ENCODE measurements at regions not wholly inside any gene's neighbourhood (a gene's known extent, or its start where the extent isn't known, plus 50 kb on each side); places are given as distances from the start of the nearest gene placed in this dataset.

GRCh38 chr10:2920168-2920567 is 147.2 kb upstream of the PFKP start:
- Mint-ChIP-seq H3K4me1 (peaks cover 17% of the 10 kb centered on the region), H3K4me3 (no peak overlapping the region), H3K27ac (no peak overlapping the region), H3K27me3 (ENCODE audit: insufficient read depth, low read depth, poor library complexity) (peaks cover 13% of the 10 kb centered on the region), H3K9me3 (peaks cover 7% of the 10 kb centered on the region; the same call in 2 of the 3 replicates), H3K36me3 (ENCODE audit: low read depth) (peaks cover 4% of the 10 kb centered on the region; the same call in 1 of the 3 replicates)
- no peaks in the 10 kb centered on the region for H4K20me1 ChIP-seq (replicated peaks; ENCODE audit: insufficient read depth)
- H3K4me3 ChIP-seq: no peak overlapping the region
- H3K27me3 ChIP-seq (ENCODE audit: insufficient read depth): no peaks in the 10 kb centered on the region
- H3K36me3 ChIP-seq (ENCODE audit: insufficient read depth): no peaks in the 10 kb centered on the region
- TF ChIP-seq ZNF114 (CRISPR knock-in tag; IDR thresholded peaks at IDR 0.05) (no peak), POLR2AphosphoS5 (IDR thresholded peaks at IDR 0.05; ENCODE audit: low read depth) (no peak), ZNF331 (CRISPR knock-in tag; IDR thresholded peaks at IDR 0.05; ENCODE audit: low read depth) (no peak), ZNF462 (CRISPR knock-in tag; IDR thresholded peaks at IDR 0.05) (no peak), CREB1 (CRISPR knock-in tag; IDR thresholded peaks at IDR 0.05; ENCODE audit: low read depth) (no peak), ETS1 (IDR thresholded peaks at IDR 0.05) (no peak), CTCF (conservative IDR thresholded peaks at IDR 0.05; ENCODE audit: low read depth in 2 of 2) (no peak), JUNB (IDR thresholded peaks at IDR 0.05; ENCODE audit: unreplicated experiment) (no peak), EZH2 (IDR thresholded peaks at IDR 0.05; ENCODE audit: low read depth, unreplicated experiment) (no peak), NANOG (IDR thresholded peaks at IDR 0.05; ENCODE audit: borderline replicate concordance) (no peak), STAT1 (IDR thresholded peaks at IDR 0.05; ENCODE audit: unreplicated experiment) (no peak), EZH2phosphoT487 (IDR thresholded peaks at IDR 0.05; ENCODE audit: unreplicated experiment) (no peak)
- TF ChIP-seq, protein P1, sequence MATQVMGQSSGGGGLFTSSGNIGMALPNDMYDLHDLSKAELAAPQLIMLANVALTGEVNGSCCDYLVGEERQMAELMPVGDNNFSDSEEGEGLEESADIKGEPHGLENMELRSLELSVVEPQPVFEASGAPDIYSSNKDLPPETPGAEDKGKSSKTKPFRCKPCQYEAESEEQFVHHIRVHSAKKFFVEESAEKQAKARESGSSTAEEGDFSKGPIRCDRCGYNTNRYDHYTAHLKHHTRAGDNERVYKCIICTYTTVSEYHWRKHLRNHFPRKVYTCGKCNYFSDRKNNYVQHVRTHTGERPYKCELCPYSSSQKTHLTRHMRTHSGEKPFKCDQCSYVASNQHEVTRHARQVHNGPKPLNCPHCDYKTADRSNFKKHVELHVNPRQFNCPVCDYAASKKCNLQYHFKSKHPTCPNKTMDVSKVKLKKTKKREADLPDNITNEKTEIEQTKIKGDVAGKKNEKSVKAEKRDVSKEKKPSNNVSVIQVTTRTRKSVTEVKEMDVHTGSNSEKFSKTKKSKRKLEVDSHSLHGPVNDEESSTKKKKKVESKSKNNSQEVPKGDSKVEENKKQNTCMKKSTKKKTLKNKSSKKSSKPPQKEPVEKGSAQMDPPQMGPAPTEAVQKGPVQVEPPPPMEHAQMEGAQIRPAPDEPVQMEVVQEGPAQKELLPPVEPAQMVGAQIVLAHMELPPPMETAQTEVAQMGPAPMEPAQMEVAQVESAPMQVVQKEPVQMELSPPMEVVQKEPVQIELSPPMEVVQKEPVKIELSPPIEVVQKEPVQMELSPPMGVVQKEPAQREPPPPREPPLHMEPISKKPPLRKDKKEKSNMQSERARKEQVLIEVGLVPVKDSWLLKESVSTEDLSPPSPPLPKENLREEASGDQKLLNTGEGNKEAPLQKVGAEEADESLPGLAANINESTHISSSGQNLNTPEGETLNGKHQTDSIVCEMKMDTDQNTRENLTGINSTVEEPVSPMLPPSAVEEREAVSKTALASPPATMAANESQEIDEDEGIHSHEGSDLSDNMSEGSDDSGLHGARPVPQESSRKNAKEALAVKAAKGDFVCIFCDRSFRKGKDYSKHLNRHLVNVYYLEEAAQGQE (IDR thresholded peaks at IDR 0.05; ENCODE audit: unreplicated experiment): no peak
- H2AFZ ChIP-seq: no peak overlapping the region
- no peak overlapping the region for H3K27ac ChIP-seq (ENCODE audit: low read depth)
- peaks cover 5% of the 10 kb centered on the region for H3K4me1 ChIP-seq (ENCODE audit: insufficient read depth)
- peaks cover 8% of the 10 kb centered on the region; the same call in 1 of the 2 replicates for H3K9me2 ChIP-seq (ENCODE audit: insufficient read depth)
- no peaks in the 10 kb centered on the region for H3K79me2 ChIP-seq (replicated peaks; ENCODE audit: insufficient read depth)
- ATAC-seq: no peak
- no peaks in the 10 kb centered on the region for H3F3A ChIP-seq (replicated peaks; ENCODE audit: low read depth)
- no peak overlapping the region for H3K4me2 ChIP-seq
- DNase-seq (ENCODE audit: low spot score): no peak
